Fibroblast of lung (primary cell): ENCODE measurements at regions not wholly inside any gene's neighbourhood (a gene's known extent, or its start where the extent isn't known, plus 50 kb on each side); places are given as distances from the start of the nearest gene placed in this dataset.

ENCODE experiments used
- DNase-seq, 2 donors: peaks; one replicate each; pipeline versions ENCODE4 v3.0.0 to v3.0.0-alpha.2; 2010; ENCODE audit warnings: low read depth in 2 of 2
- H2AFZ ChIP-seq: 2 replicates; pipeline ENCODE4 v1.5.1; 2012; ENCODE audit warnings: low read length, control low read depth, inconsistent platforms
- H3K27ac ChIP-seq: 2 replicates; pipeline ENCODE4 v1.5.1; 2011; ENCODE audit warnings: low read length, control low read depth; ENCODE audit not compliant: insufficient read depth
- H3K27me3 ChIP-seq: 2 replicates; pipeline ENCODE4 v1.5.1; 2011; ENCODE audit warnings: mild to moderate bottlenecking, low read length; ENCODE audit not compliant: control insufficient read depth, insufficient read depth
- H3K36me3 ChIP-seq: 2 replicates; pipeline ENCODE4 v1.5.1; 2011; ENCODE audit warnings: low read length; ENCODE audit not compliant: control insufficient read depth, insufficient read depth
- H3K4me1 ChIP-seq: 2 replicates; pipeline ENCODE4 v1.5.1; 2011; ENCODE audit warnings: low read length; ENCODE audit not compliant: control insufficient read depth, insufficient read depth; ENCODE audit errors: extremely low read depth
- H3K4me2 ChIP-seq: 2 replicates; pipeline ENCODE4 v1.5.1; 2011; ENCODE audit warnings: low read length, control low read depth; ENCODE audit not compliant: insufficient read depth; ENCODE audit errors: extremely low read depth
- H3K4me3 ChIP-seq, 4 experiments: fragments of 200-600 bp in 1 of 4; sonication (generic) in 1 of 4; replicated peaks in 1 of 4; 2 replicates each; pipeline ENCODE4 v1.5.1; 2011 to 2016; ENCODE audit warnings: low read length in 4 of 4, low read depth in 3 of 4, mild to moderate bottlenecking in 3 of 4, control low read depth in 2 of 4, inconsistent platforms in 1 of 4, mixed read lengths in 1 of 4; ENCODE audit not compliant: insufficient read depth in 1 of 4; ENCODE audit errors: control extremely low read depth in 1 of 4
- H3K79me2 ChIP-seq: 2 replicates; pipeline ENCODE4 v1.5.1; 2012; ENCODE audit warnings: mild to moderate bottlenecking, low read length, inconsistent platforms; ENCODE audit not compliant: control insufficient read depth, insufficient read depth
- H3K9ac ChIP-seq: 2 replicates; pipeline ENCODE4 v1.5.1; 2011; ENCODE audit warnings: mild to moderate bottlenecking, low read length, control low read depth; ENCODE audit not compliant: insufficient read depth
- H3K9me3 ChIP-seq: 2 replicates; pipeline ENCODE4 v1.5.1; 2012; ENCODE audit warnings: low read depth, low read length; ENCODE audit not compliant: control insufficient read depth, insufficient read depth
- H4K20me1 ChIP-seq: 2 replicates; pipeline ENCODE4 v1.5.1; 2011; ENCODE audit warnings: low read length; ENCODE audit not compliant: control insufficient read depth, insufficient read depth; ENCODE audit errors: extremely low read depth
- CTCF ChIP-seq, 2 donors: IDR thresholded peaks in 1 of 2; conservative IDR thresholded peaks in 1 of 2; 1 replicate in 1 of 2; 2 replicates in 1 of 2; pipeline ENCODE4 v1.5.1; 2011 to 2012; ENCODE audit warnings: low read length in 2 of 2, control low read depth in 1 of 2, inconsistent platforms in 1 of 2, low read depth in 1 of 2, mild to moderate bottlenecking in 1 of 2
- EZH2 ChIP-seq: IDR thresholded peaks from 2 replicates; pipeline ENCODE4 v1.5.1; 2012; ENCODE audit warnings: low read length, control low read depth, mild to moderate bottlenecking; ENCODE audit errors: missing control alignments

- Histone ChIP-seq H3K79me2 (no peaks in the 10 kb centered on the region), H3K4me1 (peaks cover 17% of the 10 kb centered on the region), H2AFZ (no peak overlapping the region), H3K27ac (no peak overlapping the region), H3K4me3 (no peak overlapping the region), H3K9ac (no peak overlapping the region), H4K20me1 (no peaks in the 10 kb centered on the region), H3K36me3 (no peaks in the 10 kb centered on the region), H3K4me2 (no peak overlapping the region), H3K9me3 (no peaks in the 10 kb centered on the region), H3K27me3 (no peaks in the 10 kb centered on the region)
- no peak for DNase-seq
- TF ChIP-seq EZH2 (no peak), CTCF (conservative IDR thresholded peaks at IDR 0.05 in 1 of 2, IDR thresholded peaks at IDR 0.05 in 1 of 2; ENCODE audit: low read depth in 1 of 2, low read length in 2 of 2) (no peak)
These were observed 142.2 kb upstream of the EOLA2 start for GRCh38 chrX:150080497-150080896.

- Histone ChIP-seq H3K27ac (no peak overlapping the region), H4K20me1 (no peaks in the 10 kb centered on the region), H3K79me2 (no peaks in the 10 kb centered on the region), H3K9me3 (no peaks in the 10 kb centered on the region), H3K9ac (no peak overlapping the region), H3K4me3 (no peak overlapping the region), H3K4me2 (no peak overlapping the region), H3K4me1 (peaks cover 19% of the 10 kb centered on the region), H3K27me3 (no peaks in the 10 kb centered on the region), H3K36me3 (no peaks in the 10 kb centered on the region), H2AFZ (no peak overlapping the region)
- DNase-seq = peak in 1 of 2 donors; percentile 1
- TF ChIP-seq CTCF (conservative IDR thresholded peaks at IDR 0.05 in 1 of 2, IDR thresholded peaks at IDR 0.05 in 1 of 2; ENCODE audit: low read depth in 1 of 2, low read length in 2 of 2) (no peak), EZH2 (no peak)
These were observed 142.8 kb upstream of the EOLA2 start for GRCh38 chrX:150081076-150081475.

- Histone ChIP-seq H3K27ac (peak overlapping the region; percentile 72), H3K79me2 (no peaks in the 10 kb centered on the region), H3K4me2 (peak overlapping the region; percentile 65), H4K20me1 (no peaks in the 10 kb centered on the region), H3K9me3 (no peaks in the 10 kb centered on the region), H2AFZ (no peak overlapping the region), H3K4me3 (no peak overlapping the region), H3K36me3 (no peaks in the 10 kb centered on the region), H3K9ac (no peak overlapping the region), H3K4me1 (peaks cover 24% of the 10 kb centered on the region), H3K27me3 (no peaks in the 10 kb centered on the region)
- peak; percentile 49 to 88 for DNase-seq
- no peak for TF ChIP-seq CTCF (conservative IDR thresholded peaks at IDR 0.05 in 1 of 2, IDR thresholded peaks at IDR 0.05 in 1 of 2; ENCODE audit: low read depth in 1 of 2, low read length in 2 of 2)
- no peak for TF ChIP-seq EZH2
These were observed 146.4 kb upstream of the EOLA2 start for GRCh38 chrX:150084496-150085229.
